PFSK-1 (cell line): ENCODE measurements at regions not wholly inside any gene's neighbourhood (a gene's known extent, or its start where the extent isn't known, plus 50 kb on each side); places are given as distances from the start of the nearest gene placed in this dataset.

Experiments used
- FOXP2 ChIP-seq: optimal IDR thresholded peaks from 2 replicates; pipeline ENCODE3; 2011; ENCODE audit warnings: borderline replicate concordance, control low read depth, inconsistent platforms; ENCODE audit not compliant: insufficient read depth; ENCODE audit errors: extremely low read length, extremely low read depth
- POLR2AphosphoS5 ChIP-seq: IDR thresholded peaks from 2 replicates; pipeline ENCODE4 v1.6.1; 2012; ENCODE audit warnings: low read depth, mild to moderate bottlenecking, control low read depth, low read length, moderate library complexity
- REST ChIP-seq, 2 experiments: IDR thresholded peaks; 2 replicates each; pipeline versions ENCODE4 v1.6.1 to v1.8.0; 2011 to 2012; ENCODE audit warnings: low read depth in 2 of 2, low read length in 2 of 2, control low read depth in 1 of 2, inconsistent platforms in 1 of 2, mild to moderate bottlenecking in 1 of 2, moderate library complexity in 1 of 2; ENCODE audit not compliant: insufficient read depth in 1 of 2
- SIN3A ChIP-seq: IDR thresholded peaks from 2 replicates; pipeline ENCODE4 v1.6.1; 2012; ENCODE audit warnings: mild to moderate bottlenecking, low read length, moderate library complexity, borderline replicate concordance; ENCODE audit not compliant: insufficient read depth
- TAF1 ChIP-seq: IDR thresholded peaks from 2 replicates; pipeline ENCODE4 v1.6.1; 2012; ENCODE audit warnings: low read length, control low read depth, borderline replicate concordance; ENCODE audit not compliant: insufficient read depth

DNA sequence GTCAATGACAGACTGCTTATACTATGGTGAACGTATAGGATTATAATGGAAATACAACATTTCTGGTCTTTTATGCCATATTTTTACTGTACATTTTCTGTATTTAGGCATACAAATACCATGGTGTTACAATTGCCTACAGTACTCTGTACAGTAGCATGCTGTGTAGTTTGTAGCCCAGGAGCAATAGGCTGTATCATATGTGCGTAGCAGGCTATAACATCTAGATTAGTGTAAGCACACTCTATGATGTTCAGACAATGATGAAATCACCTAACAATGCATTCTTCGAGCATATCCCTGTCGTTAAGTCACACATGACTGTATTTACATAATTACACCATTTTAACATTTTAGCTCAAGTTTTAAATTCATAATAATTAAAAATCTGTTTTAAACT, 556.6 kb upstream of the ZNF804A start:
- TF ChIP-seq TAF1 (no peak), FOXP2 (no peak), REST (IDR thresholded peaks at IDR 0.05; ENCODE audit: insufficient read depth in 1 of 2, low read depth in 2 of 2, low read length in 2 of 2) (no peak), POLR2AphosphoS5 (no peak), SIN3A (no peak)

DNA sequence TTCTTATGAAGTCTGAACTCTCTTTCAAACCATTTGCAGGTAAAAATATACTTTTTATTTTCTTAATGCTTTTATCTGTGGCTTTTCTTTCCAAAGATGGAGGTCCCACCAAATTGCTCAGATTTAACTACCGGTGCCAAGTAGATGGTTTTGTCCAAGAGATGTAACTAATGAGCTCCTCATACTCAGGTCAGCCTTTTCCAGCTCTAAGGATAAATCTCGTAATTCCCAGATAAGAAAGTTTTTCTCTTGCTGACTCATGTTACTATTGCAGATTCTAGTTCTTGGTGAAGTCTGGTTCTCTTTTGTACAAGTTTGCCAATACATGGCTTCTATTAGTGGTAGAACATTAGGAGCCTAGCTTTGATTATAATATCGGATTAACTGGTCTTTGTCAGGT, 550.8 kb upstream of the ZNF804A start:
- TF ChIP-seq FOXP2 (no peak), SIN3A (no peak), POLR2AphosphoS5 (no peak), REST (IDR thresholded peaks at IDR 0.05; ENCODE audit: insufficient read depth in 1 of 2, low read depth in 2 of 2, low read length in 2 of 2) (no peak), TAF1 (no peak)

DNA sequence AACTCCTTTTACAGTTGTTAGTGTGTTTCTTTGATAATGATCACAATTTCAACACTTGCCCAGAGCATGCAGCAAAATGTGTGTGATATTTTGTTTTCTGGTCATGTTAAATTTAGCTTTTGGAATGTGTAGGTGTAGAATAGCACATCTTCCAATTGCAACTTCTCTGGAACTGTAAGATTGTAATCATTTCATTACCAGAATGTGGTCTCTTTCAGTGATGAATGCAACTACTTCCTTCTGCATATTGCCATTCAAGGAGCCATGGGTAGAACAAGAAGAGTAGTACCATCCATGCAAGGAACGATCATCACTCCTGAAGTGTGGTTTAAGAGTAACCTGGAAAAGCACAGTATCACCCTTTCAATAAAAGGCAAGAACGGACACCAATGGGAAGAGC, 548.8 kb upstream of the ZNF804A start:
- TF ChIP-seq REST (IDR thresholded peaks at IDR 0.05; ENCODE audit: insufficient read depth in 1 of 2, low read depth in 2 of 2, low read length in 2 of 2) = no peak
- TF ChIP-seq SIN3A = no peak
- TF ChIP-seq FOXP2 = no peak
- no peak for TF ChIP-seq POLR2AphosphoS5
- no peak for TF ChIP-seq TAF1

DNA sequence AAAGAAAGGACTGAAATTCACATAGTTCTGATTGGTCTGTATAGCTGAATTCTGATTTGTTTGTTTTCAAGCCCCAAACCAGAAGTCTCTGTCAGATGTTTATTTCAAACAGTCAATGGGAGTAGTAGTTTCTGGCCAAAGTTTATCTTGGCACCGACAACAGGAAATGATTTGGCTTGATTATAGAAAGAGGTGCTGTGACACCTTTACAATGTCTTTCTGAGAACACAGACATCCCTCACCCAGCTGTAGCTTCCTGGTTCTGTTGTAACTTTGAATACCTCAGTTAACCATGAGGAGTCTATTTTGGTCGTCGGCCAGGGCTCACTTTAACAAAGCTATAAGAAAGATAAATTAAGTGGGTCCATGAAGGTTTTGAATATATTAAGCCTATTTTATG, 545.0 kb upstream of the ZNF804A start:
- TF ChIP-seq REST (IDR thresholded peaks at IDR 0.05; ENCODE audit: insufficient read depth in 1 of 2, low read depth in 2 of 2, low read length in 2 of 2) (no peak), FOXP2 (no peak), POLR2AphosphoS5 (no peak), SIN3A (no peak), TAF1 (no peak)

DNA sequence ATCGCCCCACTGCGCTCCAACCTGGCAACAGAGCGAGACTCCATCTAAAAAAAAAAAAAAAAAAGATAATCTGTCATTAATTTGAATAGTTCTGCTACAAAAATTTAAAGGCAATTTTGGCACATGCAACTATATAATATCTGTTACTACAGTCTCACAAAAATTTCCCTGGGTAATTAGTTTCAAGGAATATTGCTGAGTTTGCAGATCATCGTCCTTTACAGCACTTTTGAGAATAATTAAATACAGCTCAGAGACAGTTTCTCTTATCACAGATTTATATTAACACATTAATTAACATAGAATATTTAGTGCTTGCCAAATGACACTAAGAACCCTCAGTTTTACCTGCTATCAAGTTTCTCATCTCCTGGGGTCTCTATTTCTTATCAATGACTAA, 540.4 kb upstream of the ZNF804A start:
- TF ChIP-seq TAF1 (no peak), REST (IDR thresholded peaks at IDR 0.05; ENCODE audit: insufficient read depth in 1 of 2, low read depth in 2 of 2, low read length in 2 of 2) (no peak), SIN3A (no peak), POLR2AphosphoS5 (no peak), FOXP2 (no peak)
